HG03558 (cell line): ENCODE measurements at regions not wholly inside any gene's neighbourhood (a gene's known extent, or its start where the extent isn't known, plus 50 kb on each side); places are given as distances from the start of the nearest gene placed in this dataset.

Experiments
- ATAC-seq: cut with Tn5 transposase; IDR thresholded peaks from one replicate; pipeline ENCODE4 v1.9.1; 2021; ENCODE audit warnings: moderate number of reproducible peaks; ENCODE audit not compliant: unreplicated experiment; ENCODE audit errors: extremely low read depth

DNA sequence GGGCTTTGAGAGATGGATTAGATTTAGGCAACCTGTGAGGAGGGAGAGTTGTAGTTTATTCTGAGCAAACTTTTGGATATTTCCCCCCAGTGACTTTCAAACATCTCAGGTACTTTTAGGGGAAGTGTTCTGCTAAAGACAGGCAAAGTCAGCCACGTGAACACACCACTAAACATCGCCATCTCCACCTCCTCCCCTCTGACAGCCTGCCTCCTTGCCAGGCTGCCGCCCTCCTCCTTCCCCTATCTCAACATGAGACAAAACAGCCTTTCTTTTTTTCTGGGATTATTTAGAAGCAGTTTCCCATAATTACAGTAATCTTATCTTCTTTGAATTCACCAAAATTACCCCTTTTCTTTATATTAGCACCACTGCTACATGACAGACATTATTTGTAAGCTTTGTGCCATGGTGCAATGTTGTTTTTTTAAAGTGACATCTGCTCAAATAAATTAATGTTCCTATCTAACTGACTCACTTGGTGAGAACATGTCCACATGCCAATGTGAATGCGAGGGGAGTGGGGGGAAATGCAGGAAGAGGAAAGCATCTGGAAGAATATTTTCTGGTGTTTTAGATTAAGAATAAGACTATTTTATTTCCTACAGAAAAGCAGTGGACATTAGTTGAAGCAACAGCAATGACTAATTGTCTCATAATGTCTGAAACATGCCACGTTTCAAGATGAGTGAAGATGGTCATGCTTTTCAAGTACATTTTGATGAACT, 147.8 kb upstream of the ATP1B1 start:
- no peak for ATAC-seq

DNA sequence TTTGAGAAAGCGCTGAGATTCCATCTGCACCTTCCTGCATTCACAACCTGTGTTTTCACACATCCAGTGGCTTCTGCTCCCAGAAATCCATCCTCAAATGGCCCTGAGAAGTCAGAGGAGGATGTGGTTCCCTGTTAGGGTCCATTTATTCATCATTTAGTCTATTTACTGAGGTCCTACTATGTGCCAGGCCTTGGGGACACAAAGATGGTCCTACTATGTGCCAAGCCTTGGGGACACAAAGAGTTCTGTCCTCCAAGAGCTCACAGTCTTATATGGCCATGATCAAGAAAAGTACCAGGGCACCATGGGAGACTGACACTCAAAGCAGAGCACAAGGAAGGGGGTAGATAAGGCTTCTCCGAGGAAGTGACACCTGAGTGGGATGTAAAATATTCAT, 147.1 kb upstream of the ATP1B1 start:
- no peak for ATAC-seq

DNA sequence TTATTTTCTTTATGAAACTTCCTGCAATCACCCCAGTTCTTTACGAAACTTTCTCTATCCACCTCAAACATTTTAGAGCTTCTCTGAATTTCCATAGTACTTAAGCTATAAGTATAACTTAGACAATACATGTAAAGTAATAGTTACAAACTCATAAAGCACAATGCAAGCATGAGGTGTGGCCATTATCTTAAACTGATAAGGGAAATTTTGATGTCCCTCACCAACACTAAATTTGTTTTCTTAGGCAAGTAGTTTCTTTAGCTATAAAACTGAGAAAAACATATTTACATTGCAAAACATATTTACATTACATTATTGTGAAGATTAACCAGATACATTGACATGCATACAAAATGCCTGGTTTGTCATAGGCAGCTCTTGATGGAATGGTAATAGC, 146.4 kb upstream of the ATP1B1 start:
- ATAC-seq: no peak

DNA sequence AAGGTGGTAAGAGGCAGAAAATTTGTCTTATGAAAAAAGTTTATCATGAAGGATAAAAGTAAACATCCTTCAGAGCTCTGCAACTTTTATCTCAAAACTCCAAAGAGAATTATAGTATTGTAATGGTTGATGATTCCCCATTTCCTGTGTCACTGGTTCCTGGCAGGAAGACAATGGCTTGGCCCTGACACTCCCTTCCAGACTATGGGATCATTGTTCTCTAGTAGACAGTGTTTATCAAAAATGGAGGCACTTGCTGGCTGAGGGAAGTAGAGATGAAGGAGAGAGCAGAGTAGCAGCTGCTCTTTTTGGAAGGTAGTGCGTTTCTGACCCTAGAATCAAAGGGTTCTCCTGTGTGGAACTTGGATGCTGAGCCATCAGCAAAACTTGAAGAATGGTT, 145.9 kb upstream of the ATP1B1 start:
- no peak for ATAC-seq

DNA sequence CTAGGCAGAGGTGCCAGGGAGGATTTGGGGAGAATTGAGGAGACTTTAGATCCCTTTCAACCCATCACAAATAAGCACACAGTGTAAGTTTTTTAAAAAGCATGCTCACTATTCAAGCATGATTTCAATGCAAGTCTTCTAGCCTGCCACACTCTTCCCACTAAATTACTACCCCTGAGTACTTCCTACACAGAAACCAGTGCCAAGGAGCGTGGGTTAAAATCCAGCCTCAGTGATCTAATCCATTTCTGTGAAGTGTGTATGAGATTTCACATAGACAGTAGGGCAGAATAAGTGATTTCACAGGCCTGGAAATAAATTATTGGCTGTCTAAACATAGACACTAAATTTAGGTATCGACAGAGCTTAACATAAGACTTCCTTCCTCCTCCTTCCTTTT, 142.9 kb upstream of the ATP1B1 start:
- ATAC-seq: no peak

DNA sequence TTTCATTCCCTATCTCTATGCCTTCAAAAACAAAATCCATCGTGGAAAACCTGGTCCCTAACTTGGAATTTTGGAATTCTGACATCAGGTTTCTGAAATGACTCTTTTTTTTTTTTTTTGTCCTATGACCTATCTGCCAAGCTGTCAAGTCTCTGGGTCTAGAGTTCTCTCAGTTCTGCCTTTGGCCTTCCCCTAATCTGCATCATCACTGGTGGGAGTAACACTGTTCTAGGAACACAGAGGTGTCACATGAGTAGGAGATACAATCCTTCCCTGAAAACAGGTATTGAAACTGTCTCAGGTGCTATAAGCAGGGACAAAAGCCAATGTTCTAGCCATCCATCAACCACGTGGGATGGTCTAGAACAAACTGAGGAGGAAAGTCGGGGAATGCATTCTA, 142.0 kb upstream of the ATP1B1 start:
- ATAC-seq: no peak

DNA sequence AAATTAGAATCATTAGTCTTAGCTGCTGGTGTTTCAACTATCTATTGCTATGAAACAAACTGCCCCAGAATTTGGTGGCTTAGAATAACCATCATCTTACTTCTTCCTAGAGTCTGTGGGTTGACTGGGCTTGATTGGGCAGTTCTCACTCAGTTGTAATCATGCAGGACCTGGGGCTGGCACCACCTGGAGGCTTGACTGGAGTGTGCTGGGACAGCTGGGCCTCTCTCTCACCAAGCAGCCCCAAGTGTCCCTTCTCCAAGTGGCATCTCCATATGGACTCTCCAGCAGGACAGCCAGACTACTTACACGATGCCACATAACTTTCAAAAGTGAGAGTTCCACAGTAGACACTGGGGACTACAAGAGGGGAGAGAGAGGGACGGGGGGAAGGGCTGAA, 140.3 kb upstream of the ATP1B1 start:
- no peak for ATAC-seq

DNA sequence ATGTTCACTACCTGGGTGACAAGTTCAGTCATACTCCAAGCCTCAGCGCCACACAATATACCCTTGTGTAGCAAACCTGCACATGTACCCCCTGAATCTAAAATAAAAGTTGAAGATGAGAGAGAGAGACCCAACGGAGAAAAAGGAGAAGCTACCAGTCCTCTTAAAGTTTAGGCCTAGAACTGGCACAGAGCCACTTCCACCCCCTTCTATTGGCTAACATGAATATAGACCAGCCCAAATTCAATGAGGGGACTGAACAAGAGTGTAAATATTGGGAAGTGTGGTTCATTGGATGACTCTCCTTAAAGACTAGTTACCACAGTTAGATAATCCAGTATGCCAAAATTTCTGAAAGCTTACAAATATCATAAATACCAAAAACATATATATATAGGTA, 139.9 kb upstream of the ATP1B1 start:
- ATAC-seq: no peak

DNA sequence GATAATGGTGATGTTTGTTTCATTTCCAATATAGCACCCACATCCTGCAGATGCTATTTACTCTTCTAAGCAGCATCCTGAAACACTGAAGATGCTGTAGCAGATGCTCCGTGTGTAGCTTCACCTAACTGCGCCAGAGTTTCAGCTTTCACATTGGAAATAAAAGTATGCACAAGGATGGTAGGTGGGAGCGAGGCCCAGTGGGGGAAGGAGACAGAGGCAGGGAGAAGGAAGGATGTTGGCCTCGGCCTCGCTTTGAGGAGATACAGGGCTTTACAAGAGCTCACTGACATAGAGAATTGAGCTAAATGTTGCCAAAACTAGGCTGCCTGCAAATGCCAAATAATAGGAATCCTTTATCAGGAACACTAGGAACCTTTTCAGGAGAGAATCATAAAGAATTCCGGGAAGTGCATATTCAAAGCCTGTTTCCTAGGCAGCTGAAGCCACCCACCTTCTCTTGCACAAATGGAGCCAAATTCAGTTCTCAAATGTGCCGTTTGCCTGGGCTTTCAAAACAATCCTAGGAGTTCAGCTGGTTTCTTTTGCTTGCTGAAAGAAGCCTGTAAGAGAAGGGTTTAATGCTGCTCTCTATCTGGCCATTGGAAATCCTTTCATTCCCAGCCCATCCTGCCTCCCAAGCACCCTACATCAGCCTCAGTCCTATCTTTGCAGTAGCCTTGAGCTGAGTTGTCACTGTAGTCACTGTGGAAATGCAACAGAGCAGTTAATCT, 135.4 kb upstream of the ATP1B1 start:
- no peak for ATAC-seq

DNA sequence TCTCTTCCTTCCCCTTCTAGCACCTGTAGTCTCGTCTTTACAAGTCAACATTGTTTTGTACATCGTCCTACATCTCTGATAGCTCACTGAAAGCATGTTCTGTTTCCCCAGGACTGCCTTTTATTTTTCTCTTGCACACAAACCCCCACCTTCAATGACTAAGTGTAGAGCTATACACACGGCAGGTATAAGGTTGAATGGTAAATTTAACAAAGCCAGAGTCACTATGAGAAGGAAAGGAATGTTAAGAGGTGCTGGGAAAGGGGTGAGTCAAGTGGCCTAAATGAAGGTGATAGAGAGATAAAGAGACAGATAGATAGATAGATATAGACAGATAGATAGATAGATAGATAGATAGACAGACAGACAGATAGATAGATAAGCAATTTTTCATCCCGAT, 134.3 kb upstream of the ATP1B1 start:
- no peak for ATAC-seq

DNA sequence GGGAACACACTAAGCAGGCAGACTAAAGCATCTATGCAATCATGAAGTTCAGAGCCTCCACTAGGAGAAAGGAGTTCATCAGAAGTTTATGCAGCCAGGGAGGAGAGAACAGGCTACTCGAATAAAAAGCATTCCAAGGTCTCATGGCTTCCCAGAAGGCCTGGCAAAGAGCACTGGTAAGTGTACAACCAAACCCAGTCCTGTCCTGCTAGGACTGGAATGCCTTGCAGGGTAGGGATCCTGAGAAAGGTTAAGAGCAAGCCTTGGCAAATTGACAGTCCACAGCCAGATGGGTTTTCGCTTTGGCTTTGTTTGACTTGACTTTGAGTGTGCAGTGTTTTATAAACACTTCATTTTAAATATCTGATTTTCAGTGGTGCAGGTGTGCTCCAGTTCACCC, 133.6 kb upstream of the ATP1B1 start:
- ATAC-seq: no peak

DNA sequence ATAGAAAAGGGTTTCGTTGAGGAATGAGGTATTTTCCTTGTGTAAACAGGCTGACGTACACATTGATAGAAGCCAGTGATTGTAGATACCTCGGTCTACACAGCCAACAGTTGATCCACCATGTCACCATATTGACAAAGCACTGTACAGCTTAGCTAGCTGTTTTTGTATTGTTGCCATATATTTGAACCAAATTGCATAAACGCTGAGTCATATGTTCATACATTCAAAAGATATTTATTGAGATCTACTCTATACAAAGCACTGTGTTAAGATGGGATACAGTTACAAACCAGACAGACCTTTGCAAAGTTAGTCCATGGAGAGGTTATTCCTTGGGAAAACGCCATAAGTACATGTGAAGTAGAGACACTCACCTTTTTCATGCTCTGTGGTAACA, 132.4 kb upstream of the ATP1B1 start:
- no peak for ATAC-seq

DNA sequence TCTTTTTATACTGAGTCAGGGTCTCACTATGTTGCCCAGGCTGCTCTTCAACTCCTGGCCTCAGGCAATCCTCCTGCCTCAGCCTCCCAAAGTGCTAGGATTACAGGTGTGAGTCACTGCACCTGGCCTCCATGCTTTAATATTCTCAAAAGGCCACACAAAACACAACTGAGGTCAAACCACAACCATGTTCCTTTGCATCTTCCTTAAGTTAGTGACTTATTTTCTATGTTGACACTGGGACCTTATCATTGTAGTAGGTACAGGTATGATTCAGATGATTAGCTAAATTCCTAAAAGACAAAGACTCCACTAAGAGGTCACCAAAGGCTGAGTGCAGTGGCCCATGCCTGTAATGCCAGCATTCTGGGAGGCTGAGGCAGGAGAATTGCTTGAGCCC, 131.9 kb upstream of the ATP1B1 start:
- ATAC-seq: no peak

DNA sequence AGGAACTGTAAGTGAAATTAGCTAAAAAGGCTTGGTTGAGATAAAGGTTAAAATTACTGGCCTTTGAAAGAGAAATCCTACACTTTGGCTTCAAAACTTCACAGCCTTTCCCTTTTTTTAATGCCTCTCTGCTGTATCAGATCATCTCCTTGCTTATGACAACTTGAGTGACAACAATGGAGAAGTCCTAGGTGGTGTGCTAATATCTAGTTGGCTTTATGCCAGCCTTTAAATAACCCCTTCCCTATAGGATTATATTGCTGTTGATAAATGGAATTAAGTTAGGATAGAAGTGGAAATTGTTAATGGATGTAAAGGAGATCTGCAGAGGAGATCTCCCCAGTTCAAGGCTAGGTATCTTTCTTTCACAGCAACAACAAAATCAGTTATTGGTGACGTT, 130.2 kb upstream of the ATP1B1 start:
- no peak for ATAC-seq

DNA sequence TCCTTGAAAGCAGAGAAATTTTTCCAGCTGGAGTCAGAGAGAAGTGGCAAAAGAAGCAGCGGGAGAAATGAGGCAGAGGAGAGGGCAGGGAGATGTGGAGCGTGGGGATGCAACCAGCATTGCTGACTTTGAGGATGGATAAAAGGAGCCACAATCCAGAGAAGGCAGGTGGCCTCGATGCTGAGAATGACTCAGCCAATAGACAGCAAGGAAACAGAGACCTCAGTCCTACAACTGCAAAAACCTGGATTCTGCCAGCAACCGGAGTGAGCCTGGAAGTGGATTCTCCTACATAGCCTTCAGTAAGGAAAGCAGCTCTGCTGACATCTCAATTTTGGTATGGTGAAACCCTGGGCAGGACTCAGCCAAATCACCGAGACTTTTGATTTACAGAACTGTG, 128.9 kb upstream of the ATP1B1 start:
- ATAC-seq: no peak

DNA sequence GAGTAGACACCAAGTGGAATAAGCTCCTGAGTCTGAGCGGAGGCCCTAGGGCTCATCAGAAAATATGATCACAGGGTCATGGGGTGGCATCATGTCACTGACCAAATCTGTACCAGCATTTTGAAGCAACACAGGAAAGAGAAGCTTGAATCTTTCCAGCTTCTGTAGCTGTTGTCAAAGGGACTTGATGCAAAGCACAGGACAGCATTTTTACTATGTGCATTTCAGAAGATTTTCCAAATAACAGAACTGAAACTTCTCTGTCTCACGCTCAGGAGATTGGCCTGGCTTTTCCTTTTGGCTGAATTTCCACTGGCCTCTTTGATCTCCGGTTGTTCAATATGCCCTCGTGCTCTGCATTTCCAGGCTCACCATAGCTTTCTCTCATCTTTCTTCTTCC, 127.2 kb upstream of the ATP1B1 start:
- no peak for ATAC-seq

DNA sequence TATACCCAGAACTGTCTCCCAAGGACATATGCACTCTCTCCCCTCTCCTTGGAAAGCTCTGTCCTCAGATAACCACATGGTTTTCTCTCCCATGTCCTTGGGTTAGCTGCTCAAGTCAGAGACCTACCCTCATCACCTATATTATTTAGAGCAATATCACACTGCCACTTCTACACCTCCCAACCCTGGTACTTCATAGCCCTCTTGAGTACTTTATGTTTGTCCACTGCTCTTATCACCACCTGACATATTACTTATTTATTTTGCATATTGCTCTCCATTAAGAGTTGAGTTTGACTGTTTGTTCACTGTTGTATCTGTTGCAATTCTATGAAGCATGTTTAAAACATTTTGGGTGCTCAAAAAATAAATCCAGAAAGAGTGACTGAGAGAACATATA, 126.3 kb upstream of the ATP1B1 start:
- ATAC-seq: no peak

DNA sequence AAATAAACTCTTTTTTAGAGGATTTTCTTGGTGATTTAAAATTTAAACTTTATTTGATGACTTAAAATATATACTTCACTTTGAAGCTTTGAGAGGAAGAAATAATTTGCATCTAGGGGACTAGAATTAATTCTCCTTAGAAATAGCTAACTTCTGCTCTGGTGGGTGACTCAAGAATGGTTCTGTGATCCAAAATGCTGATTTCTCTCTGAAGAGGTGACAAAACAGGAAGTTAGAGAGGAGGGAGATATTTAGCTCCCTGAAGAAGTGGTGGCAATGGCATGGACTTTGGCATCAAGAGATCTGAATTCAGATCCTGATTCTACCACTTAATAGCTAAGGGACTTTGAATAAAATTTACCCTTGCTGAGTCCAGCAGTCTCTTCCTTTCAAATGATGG, 125.8 kb upstream of the ATP1B1 start:
- no peak for ATAC-seq

DNA sequence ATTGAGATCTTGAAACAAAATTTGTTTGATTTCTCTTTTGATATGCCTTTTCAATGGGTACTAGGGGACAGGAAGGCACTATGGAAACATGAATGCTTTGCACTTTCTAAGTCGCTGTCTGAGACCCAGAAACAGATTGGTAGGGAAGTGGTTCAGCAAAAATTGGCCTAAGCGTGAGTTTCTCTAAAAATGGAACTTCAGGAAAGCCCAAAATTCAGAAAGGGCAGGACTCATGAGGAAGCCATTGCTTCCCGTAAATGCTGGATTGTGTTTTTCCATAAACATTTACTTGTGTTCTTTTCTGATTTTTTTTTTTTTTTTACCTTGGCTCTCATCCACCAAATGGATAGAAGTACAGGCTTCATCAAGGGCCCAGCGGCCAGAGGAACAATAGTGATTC, 123.7 kb upstream of the ATP1B1 start:
- no peak for ATAC-seq

DNA sequence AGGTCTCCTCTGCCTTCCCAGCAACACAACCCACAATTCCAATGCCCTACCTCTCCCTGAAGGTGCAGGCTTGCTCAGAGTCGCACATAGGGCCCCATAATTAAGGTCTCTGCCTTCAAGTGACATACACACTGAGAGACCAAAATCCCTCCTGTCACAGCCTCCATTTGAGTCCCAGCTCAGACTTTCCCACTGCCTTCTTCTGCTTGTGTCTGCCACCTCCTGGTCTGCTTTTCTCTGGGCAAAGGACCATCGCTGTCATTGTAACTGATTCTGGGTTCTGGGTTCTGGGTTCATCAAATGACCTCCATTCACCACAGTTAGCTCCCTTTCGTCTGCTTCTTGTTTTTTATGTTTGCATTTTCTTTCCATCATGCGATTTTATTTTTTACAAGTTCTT, 119.2 kb upstream of the ATP1B1 start:
- ATAC-seq: no peak

DNA sequence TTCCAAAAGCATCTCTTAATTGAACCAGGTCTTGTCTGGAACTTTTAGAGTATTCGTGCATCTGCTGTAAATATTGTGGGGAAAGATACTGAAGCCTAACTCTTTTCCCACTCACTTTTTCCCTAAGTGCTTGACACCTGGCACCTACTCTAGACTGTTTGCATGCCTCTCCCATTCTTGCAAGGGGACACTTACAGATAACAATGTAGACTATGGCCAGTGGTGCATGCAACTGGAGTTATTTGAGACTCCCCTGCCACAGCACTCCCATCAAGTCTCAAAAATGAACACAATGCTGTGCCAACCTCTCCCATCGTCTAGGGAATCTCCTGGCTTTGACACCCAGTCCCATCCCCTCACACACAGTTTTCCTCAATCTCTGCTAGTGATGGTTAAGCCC, 118.6 kb upstream of the ATP1B1 start:
- ATAC-seq: no peak

DNA sequence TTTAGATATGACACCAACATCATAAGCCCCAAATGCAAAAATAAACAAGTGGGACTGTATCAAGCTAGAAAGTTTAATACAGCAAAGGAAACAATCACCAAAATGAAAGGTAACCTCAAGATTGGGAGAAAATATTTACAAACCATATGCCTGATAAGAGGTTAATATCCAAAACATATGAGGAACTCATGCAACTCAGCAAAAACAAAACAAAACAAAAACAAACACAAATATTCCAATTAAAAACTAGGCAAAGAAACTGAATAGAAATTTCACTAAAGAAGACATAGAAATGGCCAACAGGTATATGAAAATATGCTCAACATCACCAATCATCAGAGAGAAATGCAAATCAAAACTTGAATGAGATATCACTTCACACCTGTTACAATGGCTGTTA, 116.5 kb upstream of the ATP1B1 start:
- ATAC-seq: no peak
